Stimulated activated naive CD8-positive, alpha-beta T cell treated with anti-CD3 and anti-CD28 coated beads, Interleukin-15, Interleukin-2, amounts not matched to agents 100 ng/mL and 50 ng/mL, for 24 hours (primary cell): ENCODE measurements at regions not wholly inside any gene's neighbourhood (a gene's known extent, or its start where the extent isn't known, plus 50 kb on each side); places are given as distances from the start of the nearest gene placed in this dataset.

Source experiments
- H3K27ac Mint-ChIP-seq: one replicate; pipeline ENCODE4 v1.8.0; 2021; ENCODE audit warnings: mild to moderate bottlenecking, mixed read lengths
- H3K27me3 Mint-ChIP-seq: one replicate; pipeline ENCODE4 v1.8.0; 2021; ENCODE audit warnings: mixed read lengths
- H3K36me3 Mint-ChIP-seq: one replicate; pipeline ENCODE4 v1.8.0; 2021; ENCODE audit warnings: low read depth, mixed read lengths
- H3K4me1 Mint-ChIP-seq: one replicate; pipeline ENCODE4 v1.8.0; 2021; ENCODE audit warnings: low read depth, mixed read lengths
- H3K4me3 Mint-ChIP-seq: one replicate; pipeline ENCODE4 v1.8.0; 2021; ENCODE audit warnings: mild to moderate bottlenecking, mixed read lengths
- H3K9me3 Mint-ChIP-seq: one replicate; pipeline ENCODE4 v1.8.0; 2021; ENCODE audit warnings: mixed read lengths

- Mint-ChIP-seq H3K9me3 (no peaks in the 10 kb centered on the region), H3K27ac (no peak overlapping the region), H3K4me1 (peaks cover 11% of the 10 kb centered on the region), H3K4me3 (no peak overlapping the region), H3K36me3 (no peaks in the 10 kb centered on the region), H3K27me3 (no peaks in the 10 kb centered on the region)
Measured at GRCh38 chr1:42008264-42008663, 89.5 kb upstream of the HIVEP3 start.

GRCh38 chr1:42006836-42007235 lies 88.1 kb upstream of the HIVEP3 start:
- Mint-ChIP-seq H3K27me3 (no peaks in the 10 kb centered on the region), H3K36me3 (no peaks in the 10 kb centered on the region), H3K27ac (no peak overlapping the region), H3K9me3 (no peaks in the 10 kb centered on the region), H3K4me3 (no peak overlapping the region), H3K4me1 (peaks cover 9% of the 10 kb centered on the region)

GRCh38 chr1:42006093-42006492 lies 87.4 kb upstream of the HIVEP3 start:
- Mint-ChIP-seq H3K27ac (no peak overlapping the region), H3K27me3 (no peaks in the 10 kb centered on the region), H3K36me3 (no peaks in the 10 kb centered on the region), H3K9me3 (no peaks in the 10 kb centered on the region), H3K4me1 (peaks cover 9% of the 10 kb centered on the region), H3K4me3 (no peak overlapping the region)

- no peaks in the 10 kb centered on the region for H3K36me3 Mint-ChIP-seq
- no peak overlapping the region for H3K4me3 Mint-ChIP-seq
- H3K27me3 Mint-ChIP-seq = no peaks in the 10 kb centered on the region
- H3K9me3 Mint-ChIP-seq = no peaks in the 10 kb centered on the region
- H3K27ac Mint-ChIP-seq = no peak overlapping the region
- peaks cover 9% of the 10 kb centered on the region for H3K4me1 Mint-ChIP-seq
Measured at GRCh38 chr1:42005530-42005929, 86.8 kb upstream of the HIVEP3 start.

GRCh38 chr1:42004860-42005259 lies 86.1 kb upstream of the HIVEP3 start:
- H3K27ac Mint-ChIP-seq = no peak overlapping the region
- no peaks in the 10 kb centered on the region for H3K27me3 Mint-ChIP-seq
- no peak overlapping the region for H3K4me3 Mint-ChIP-seq

GRCh38 chr1:42004322-42004721 lies 85.6 kb upstream of the HIVEP3 start:
- no peaks in the 10 kb centered on the region for H3K36me3 Mint-ChIP-seq
- H3K9me3 Mint-ChIP-seq = no peaks in the 10 kb centered on the region
- no peaks in the 10 kb centered on the region for H3K27me3 Mint-ChIP-seq
- H3K27ac Mint-ChIP-seq = no peak overlapping the region
- H3K4me1 Mint-ChIP-seq = peaks cover 5% of the 10 kb centered on the region
- H3K4me3 Mint-ChIP-seq = no peak overlapping the region

More at GRCh38 chr1:42004860-42005259, 86.1 kb upstream of the HIVEP3 start:
- peaks cover 9% of the 10 kb centered on the region for H3K4me1 Mint-ChIP-seq
- no peaks in the 10 kb centered on the region for H3K36me3 Mint-ChIP-seq
- H3K9me3 Mint-ChIP-seq = no peaks in the 10 kb centered on the region

GRCh38 chr1:42003433-42003832 lies 84.7 kb upstream of the HIVEP3 start:
- Mint-ChIP-seq H3K27ac (no peak overlapping the region), H3K4me3 (no peak overlapping the region), H3K4me1 (peaks cover under 1% of the 10 kb centered on the region), H3K27me3 (no peaks in the 10 kb centered on the region), H3K9me3 (no peaks in the 10 kb centered on the region), H3K36me3 (no peaks in the 10 kb centered on the region)

GRCh38 chr1:42002220-42002619 lies 83.5 kb upstream of the HIVEP3 start:
- H3K4me3 Mint-ChIP-seq = no peak overlapping the region
- no peaks in the 10 kb centered on the region for H3K36me3 Mint-ChIP-seq
- no peak overlapping the region for H3K27ac Mint-ChIP-seq
- peaks cover 3% of the 10 kb centered on the region for H3K4me1 Mint-ChIP-seq
- no peaks in the 10 kb centered on the region for H3K9me3 Mint-ChIP-seq
- no peaks in the 10 kb centered on the region for H3K27me3 Mint-ChIP-seq

GRCh38 chr1:42000766-42001165 lies 82.0 kb upstream of the HIVEP3 start:
- Mint-ChIP-seq H3K4me3 (no peak overlapping the region), H3K4me1 (peaks cover 10% of the 10 kb centered on the region), H3K36me3 (no peaks in the 10 kb centered on the region), H3K27ac (no peak overlapping the region), H3K9me3 (no peaks in the 10 kb centered on the region), H3K27me3 (no peaks in the 10 kb centered on the region)

- H3K36me3 Mint-ChIP-seq = peaks cover 8% of the 10 kb centered on the region
- H3K4me1 Mint-ChIP-seq = peaks cover 19% of the 10 kb centered on the region
- H3K27me3 Mint-ChIP-seq = no peaks in the 10 kb centered on the region
- H3K9me3 Mint-ChIP-seq = peaks cover 3% of the 10 kb centered on the region
- no peak overlapping the region for H3K27ac Mint-ChIP-seq
- no peak overlapping the region for H3K4me3 Mint-ChIP-seq
Measured at GRCh38 chr1:41999884-42000283, 81.2 kb upstream of the HIVEP3 start.

- H3K27ac Mint-ChIP-seq = no peak overlapping the region
- H3K36me3 Mint-ChIP-seq = peaks cover 17% of the 10 kb centered on the region
- no peak overlapping the region for H3K4me3 Mint-ChIP-seq
- no peaks in the 10 kb centered on the region for H3K27me3 Mint-ChIP-seq
- peaks cover 28% of the 10 kb centered on the region for H3K4me1 Mint-ChIP-seq
- H3K9me3 Mint-ChIP-seq = peaks cover 11% of the 10 kb centered on the region
Measured at GRCh38 chr1:41998250-41998649, 79.5 kb upstream of the HIVEP3 start.

GRCh38 chr1:41997153-41997552 lies 78.4 kb upstream of the HIVEP3 start:
- no peak overlapping the region for H3K27ac Mint-ChIP-seq
- peaks cover 11% of the 10 kb centered on the region for H3K9me3 Mint-ChIP-seq
- no peak overlapping the region for H3K4me3 Mint-ChIP-seq

GRCh38 chr1:41995441-41996130 lies 76.9 kb upstream of the HIVEP3 start:
- peaks cover 17% of the 10 kb centered on the region for H3K36me3 Mint-ChIP-seq
- no peaks in the 10 kb centered on the region for H3K27me3 Mint-ChIP-seq
- H3K27ac Mint-ChIP-seq = peak overlapping the region; percentile 8

More at GRCh38 chr1:41997153-41997552, 78.4 kb upstream of the HIVEP3 start:
- Mint-ChIP-seq H3K27me3 (no peaks in the 10 kb centered on the region), H3K36me3 (peaks cover 17% of the 10 kb centered on the region), H3K4me1 (peaks cover 28% of the 10 kb centered on the region)

GRCh38 chr1:41994195-41994894 lies 75.6 kb upstream of the HIVEP3 start:
- peaks cover 11% of the 10 kb centered on the region for H3K9me3 Mint-ChIP-seq
- H3K4me3 Mint-ChIP-seq = no peak overlapping the region
- peaks cover 28% of the 10 kb centered on the region for H3K4me1 Mint-ChIP-seq
- no peaks in the 10 kb centered on the region for H3K27me3 Mint-ChIP-seq
- peaks cover 18% of the 10 kb centered on the region for H3K36me3 Mint-ChIP-seq
- H3K27ac Mint-ChIP-seq = no peak overlapping the region

More at GRCh38 chr1:41995441-41996130, 76.9 kb upstream of the HIVEP3 start:
- Mint-ChIP-seq H3K4me1 (peaks cover 28% of the 10 kb centered on the region), H3K9me3 (peaks cover 11% of the 10 kb centered on the region), H3K4me3 (no peak overlapping the region)

- Mint-ChIP-seq H3K4me1 (peaks cover 19% of the 10 kb centered on the region), H3K4me3 (no peak overlapping the region), H3K9me3 (no peaks in the 10 kb centered on the region), H3K36me3 (no peaks in the 10 kb centered on the region), H3K27me3 (no peaks in the 10 kb centered on the region), H3K27ac (no peak overlapping the region)
Measured at GRCh38 chr1:41983451-41983850, 64.7 kb upstream of the HIVEP3 start.
